ENCODE measurements at regions not wholly inside any gene's neighbourhood (a gene's known extent, or its start where the extent isn't known, plus 50 kb on each side); places are given as distances from the start of the nearest gene placed in this dataset.

- DNase-seq (ENCODE audit: extremely low read depth, low read depth), result no peak
- TF ChIP-seq CTCF (IDR thresholded peaks at IDR 0.05; ENCODE audit: low read depth, low read length), result no peak
These were observed 54.0 kb upstream of the STMND1 start for GRCh38 chr6:17047889-17048288.

- no peak for DNase-seq (ENCODE audit: extremely low read depth, low read depth)
- no peak for TF ChIP-seq CTCF (IDR thresholded peaks at IDR 0.05; ENCODE audit: low read depth, low read length)
These were observed 56.1 kb upstream of the STMND1 start for GRCh38 chr6:17045581-17046322.

- no peak for DNase-seq (ENCODE audit: extremely low read depth, low read depth)
- TF ChIP-seq CTCF (IDR thresholded peaks at IDR 0.05; ENCODE audit: low read depth, low read length), result no peak
These were observed 58.7 kb upstream of the STMND1 start for GRCh38 chr6:17043148-17043522.

- DNase-seq (ENCODE audit: extremely low read depth, low read depth), result no peak
- peak; percentile 50 for TF ChIP-seq CTCF (IDR thresholded peaks at IDR 0.05; ENCODE audit: low read depth, low read length)
These were observed 59.3 kb upstream of the STMND1 start for GRCh38 chr6:17042422-17043147.

- no peak for DNase-seq (ENCODE audit: extremely low read depth, low read depth)
- no peak for TF ChIP-seq CTCF (IDR thresholded peaks at IDR 0.05; ENCODE audit: low read depth, low read length)
These were observed 62.6 kb upstream of the STMND1 start for GRCh38 chr6:17039266-17039665.

- TF ChIP-seq CTCF (IDR thresholded peaks at IDR 0.05; ENCODE audit: low read depth, low read length), result no peak
- DNase-seq (ENCODE audit: extremely low read depth, low read depth), result no peak
These were observed 63.5 kb upstream of the STMND1 start for GRCh38 chr6:17038316-17038715.

GRCh38 chr6:17036065-17036393 is 65.8 kb upstream of the STMND1 start:
- TF ChIP-seq CTCF (IDR thresholded peaks at IDR 0.05; ENCODE audit: low read depth, low read length), result no peak

More at GRCh38 chr6:17036065-17036393, 65.8 kb upstream of the STMND1 start:
- DNase-seq (ENCODE audit: extremely low read depth, low read depth), result no peak
